ENCODE measurements at regions not wholly inside any gene's neighbourhood (a gene's known extent, or its start where the extent isn't known, plus 50 kb on each side); places are given as distances from the start of the nearest gene placed in this dataset.
"Not testable (repeated sequence)": the region's sequence is repeated elsewhere in the genome, so short reads cannot be mapped to it uniquely, and the experiment has no call there.

DNA sequence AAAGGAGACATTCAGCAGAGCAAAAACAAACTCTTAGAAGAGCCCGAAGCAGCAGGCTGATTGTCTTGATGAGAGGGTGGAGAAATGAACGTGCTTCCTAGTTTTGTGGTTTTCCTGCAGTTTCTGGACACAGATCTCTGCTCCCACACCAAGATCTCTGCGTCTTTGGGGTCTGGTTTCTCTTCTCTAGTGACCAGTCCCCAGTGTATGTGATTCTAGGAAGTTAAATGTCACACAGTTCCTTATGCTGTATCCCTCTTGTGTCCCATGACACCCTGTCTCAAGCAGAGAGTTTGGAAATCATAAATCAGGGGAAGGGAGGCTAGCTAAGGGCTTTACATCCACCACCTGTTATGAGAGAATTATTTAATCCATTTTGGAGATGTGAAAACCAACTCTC, 55.4 kb upstream of the KLF14 start:
- DNase-seq (ENCODE audit: low read depth, low spot score): no peak
- H3K27ac ChIP-seq: no peak overlapping the region

- H3K27ac ChIP-seq: no peak overlapping the region
Measured at GRCh38 chr7:130791746-130792145, 57.7 kb upstream of the KLF14 start.

GRCh38 chr7:130793855-130794618, 60.0 kb upstream of the KLF14 start:
- no peak for DNase-seq (ENCODE audit: low read depth, low spot score)
- H3K27ac ChIP-seq: no peak overlapping the region

More at GRCh38 chr7:130791746-130792145, 57.7 kb upstream of the KLF14 start:
- DNase-seq (ENCODE audit: low read depth, low spot score): no peak

- H3K27ac ChIP-seq: no peak overlapping the region
- no peak for DNase-seq (ENCODE audit: low read depth, low spot score)
Measured at GRCh38 chr7:130794619-130794922, 60.6 kb upstream of the KLF14 start.

DNA sequence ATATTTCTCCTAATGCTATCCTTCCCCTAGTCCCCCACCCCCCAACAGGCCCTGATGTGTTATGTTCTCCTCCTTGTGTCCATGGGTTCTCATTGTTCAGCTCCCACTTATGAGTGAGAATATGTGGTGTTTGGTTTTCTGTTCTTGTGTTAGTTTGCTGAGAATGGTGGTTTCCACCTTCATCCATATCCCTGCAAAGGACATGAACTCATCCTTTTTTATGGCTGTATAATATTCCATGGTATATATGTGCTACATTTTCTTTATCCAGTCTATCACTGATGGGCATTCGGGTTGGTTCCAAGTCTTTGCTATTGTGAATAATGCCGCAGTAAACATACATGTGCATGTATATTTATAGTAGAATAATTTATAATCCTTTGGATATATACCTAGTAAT, 62.4 kb upstream of the KLF14 start:
- not testable (repeated sequence) for H3K27ac ChIP-seq; DNase-seq (ENCODE audit: low read depth, low spot score)

DNA sequence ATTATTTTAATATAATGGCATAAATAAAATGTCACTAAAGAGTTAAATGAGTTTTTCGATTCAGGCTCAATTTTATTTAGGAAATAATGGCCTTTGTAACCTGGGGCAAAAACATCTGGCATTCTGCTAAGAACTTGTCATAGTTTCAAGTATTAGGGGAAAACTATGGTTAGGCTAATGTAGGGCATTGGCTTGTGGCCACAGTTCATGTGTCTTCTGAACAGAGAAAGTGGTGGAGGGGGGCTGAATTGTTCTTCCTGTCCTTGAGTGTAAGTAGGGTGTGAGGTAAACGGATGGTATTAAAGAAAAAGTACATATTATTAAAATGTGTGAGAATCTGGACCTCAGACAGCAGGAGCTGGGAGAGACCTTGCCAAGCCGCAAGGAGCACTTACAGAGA, 69.1 kb upstream of the KLF14 start:
- no peak overlapping the region for H3K27ac ChIP-seq
- DNase-seq (ENCODE audit: low read depth, low spot score): no peak

GRCh38 chr7:130804220-130804619, 70.2 kb upstream of the KLF14 start:
- no peak for DNase-seq (ENCODE audit: low read depth, low spot score)
- no peak overlapping the region for H3K27ac ChIP-seq

- DNase-seq (ENCODE audit: low read depth, low spot score); H3K27ac ChIP-seq: not testable (repeated sequence)
Measured at GRCh38 chr7:130812819-130813218, 78.8 kb upstream of the KLF14 start.

DNA sequence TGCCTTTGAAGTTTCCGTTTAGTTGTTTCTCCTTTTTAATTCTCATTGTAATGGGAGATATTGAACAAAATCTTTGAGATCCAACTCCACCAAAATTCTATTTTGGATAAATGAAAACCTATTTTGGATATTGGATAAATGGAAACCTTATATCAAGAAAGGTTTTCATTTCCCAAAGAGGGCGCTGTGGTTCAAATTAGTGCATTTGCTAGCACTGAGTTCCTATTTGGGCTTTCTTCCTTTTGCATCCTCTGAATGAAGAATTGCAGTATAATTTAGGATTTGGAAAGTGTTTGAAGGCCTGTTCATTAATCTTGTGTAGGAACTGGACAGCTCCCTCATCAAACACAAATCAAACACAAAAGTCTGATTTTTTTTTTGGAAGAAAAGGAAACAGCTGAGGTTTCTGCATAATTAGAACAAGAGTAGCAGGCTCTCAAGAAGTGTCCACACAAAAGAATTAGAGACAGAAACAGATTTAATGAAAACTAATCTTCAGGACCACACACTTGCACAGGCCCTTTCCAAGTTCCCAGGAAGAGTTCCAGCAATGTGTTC, 80.8 kb upstream of the KLF14 start:
- DNase-seq (ENCODE audit: low read depth, low spot score): no peak
- H3K27ac ChIP-seq: no peak overlapping the region

DNA sequence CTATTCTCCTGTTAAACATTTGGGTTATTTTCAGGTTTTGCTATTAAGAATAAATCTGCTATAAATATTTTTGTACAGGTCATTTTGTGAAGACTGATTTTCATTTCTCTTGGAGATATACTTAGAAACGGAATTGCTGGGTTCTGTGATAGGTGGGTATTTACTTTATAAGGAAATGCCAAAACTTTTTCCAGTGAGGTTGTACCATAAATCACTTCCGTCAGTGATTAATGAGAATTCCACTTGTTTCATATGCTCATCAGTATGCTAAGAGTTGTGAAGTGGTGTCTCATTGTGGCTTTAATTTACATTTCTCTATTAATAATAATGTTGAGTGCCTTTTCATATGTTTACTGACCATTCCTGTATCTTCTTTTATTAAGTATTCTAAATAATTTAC, 84.0 kb upstream of the KLF14 start:
- no peak for DNase-seq (ENCODE audit: low read depth, low spot score)
- H3K27ac ChIP-seq: no peak overlapping the region

DNA sequence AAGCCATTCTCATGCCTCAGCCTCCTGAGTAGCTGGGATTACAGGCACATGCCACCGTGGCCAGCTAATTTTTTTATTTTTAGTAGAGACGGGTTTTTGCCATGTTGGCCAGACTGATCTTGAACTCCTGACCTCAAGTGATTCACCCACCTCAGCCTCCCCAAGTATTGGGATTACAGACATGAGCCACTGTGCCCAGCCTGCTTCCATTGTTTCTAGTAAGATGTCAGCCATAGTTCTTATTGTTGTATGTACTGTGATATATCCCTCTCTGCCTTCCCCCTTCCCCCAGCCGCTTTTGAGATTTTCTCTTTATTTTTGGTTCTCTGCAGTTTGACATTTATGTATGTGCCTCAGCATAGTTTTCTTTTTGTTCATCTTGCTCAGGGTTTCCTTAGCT, 87.9 kb upstream of the KLF14 start:
- H3K27ac ChIP-seq: no peak overlapping the region
- DNase-seq (ENCODE audit: low read depth, low spot score): no peak

GRCh38 chr7:130822642-130823041, 88.6 kb upstream of the KLF14 start:
- DNase-seq (ENCODE audit: low read depth, low spot score): no peak
- H3K27ac ChIP-seq: no peak overlapping the region

DNA sequence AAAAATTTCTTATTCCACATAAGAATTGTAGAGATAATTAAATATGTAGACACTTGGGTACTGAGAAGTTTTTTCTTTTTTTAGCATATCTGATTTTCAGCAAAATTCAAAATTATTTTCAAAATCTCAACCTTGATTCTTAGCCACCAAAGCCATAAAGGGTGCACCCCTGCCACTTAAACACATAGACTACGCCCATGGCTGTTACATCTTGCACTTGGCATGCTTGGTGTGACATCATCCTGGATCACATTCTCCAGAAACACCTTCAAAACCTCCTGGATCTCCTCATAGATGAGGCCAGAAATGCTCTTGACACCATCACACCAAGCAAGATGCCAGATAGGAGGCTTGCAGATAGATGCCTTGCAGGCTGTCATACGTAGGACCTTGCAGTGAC, 89.1 kb upstream of the KLF14 start:
- DNase-seq (ENCODE audit: low read depth, low spot score): no peak
- H3K27ac ChIP-seq: no peak overlapping the region

GRCh38 chr7:130825819-130826218, 91.8 kb upstream of the KLF14 start:
- no peak for DNase-seq (ENCODE audit: low read depth, low spot score)
- H3K27ac ChIP-seq: no peak overlapping the region

GRCh38 chr7:130829415-130829814, 95.4 kb upstream of the KLF14 start:
- no peak for DNase-seq (ENCODE audit: low read depth, low spot score)
- H3K27ac ChIP-seq: no peak overlapping the region

GRCh38 chr7:130831322-130831721, 97.3 kb upstream of the KLF14 start:
- H3K27ac ChIP-seq: no peak overlapping the region
- DNase-seq (ENCODE audit: low read depth, low spot score): no peak

GRCh38 chr7:130831817-130832481, 97.9 kb upstream of the KLF14 start:
- DNase-seq (ENCODE audit: low read depth, low spot score): no peak
- no peak overlapping the region for H3K27ac ChIP-seq

DNA sequence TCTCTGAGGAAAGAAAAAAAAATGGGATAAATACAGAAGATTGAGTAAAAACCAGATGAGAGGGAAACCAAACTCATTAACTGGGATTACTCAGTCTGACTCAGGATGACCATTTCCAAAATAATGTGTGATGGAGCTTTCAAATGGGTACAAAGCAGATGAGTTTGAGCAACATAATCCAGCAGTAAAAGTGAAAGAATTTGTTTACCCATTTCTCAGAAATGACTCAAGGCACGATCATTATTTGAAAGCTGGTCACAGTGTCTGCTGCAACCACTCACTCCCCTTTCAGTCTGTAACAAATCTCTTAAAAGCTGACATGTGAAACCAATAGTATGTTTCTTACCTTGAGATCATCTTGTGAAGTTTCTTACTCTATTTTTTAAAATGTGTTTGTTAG, 104.7 kb upstream of the KLF14 start:
- DNase-seq (ENCODE audit: low read depth, low spot score): peak; percentile 69
- H3K27ac ChIP-seq: peak overlapping the region; percentile 77

DNA sequence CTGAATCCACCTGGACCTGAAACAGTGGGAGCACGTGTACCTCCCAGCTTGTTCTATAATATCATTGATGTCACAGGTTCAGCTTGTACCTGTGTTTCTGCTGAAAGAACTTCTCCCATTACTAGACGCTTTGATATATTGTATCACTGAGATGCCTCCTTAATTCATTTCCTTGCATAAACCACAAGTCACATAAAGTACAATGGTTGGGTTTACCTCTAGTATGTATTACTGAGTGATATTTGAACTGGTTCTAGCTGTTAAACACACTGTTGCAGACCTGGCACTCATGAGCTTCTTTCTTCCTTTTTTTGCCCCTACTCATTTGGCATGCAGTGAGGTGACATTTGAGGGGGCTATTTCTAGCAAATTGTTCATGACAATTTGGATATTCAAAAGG, 106.6 kb upstream of the KLF14 start:
- no peak for DNase-seq (ENCODE audit: low read depth, low spot score)
- H3K27ac ChIP-seq: no peak overlapping the region

GRCh38 chr7:130841416-130841815, 107.4 kb upstream of the KLF14 start:
- no peak for DNase-seq (ENCODE audit: low read depth, low spot score)

DNA sequence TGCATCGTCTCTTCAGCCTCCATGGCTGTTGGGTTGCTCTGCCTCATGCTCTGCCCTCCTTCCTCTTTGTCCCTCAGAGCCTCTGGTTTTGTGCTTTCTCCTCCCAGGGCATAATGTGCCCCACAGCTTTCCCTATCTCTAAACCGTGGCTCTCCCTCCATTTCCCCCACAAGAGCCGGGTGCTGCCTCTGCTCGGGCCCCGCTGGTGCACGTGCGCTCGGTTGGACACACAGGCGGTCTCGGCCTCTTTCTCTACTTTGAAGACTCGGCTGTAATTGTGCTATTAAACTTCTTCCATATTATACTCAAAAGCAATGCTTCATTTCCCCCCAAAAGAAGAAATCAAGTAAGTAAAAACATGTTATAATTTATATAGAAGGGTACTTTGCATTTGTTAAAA, 109.7 kb upstream of the KLF14 start:
- DNase-seq (ENCODE audit: low read depth, low spot score): no peak
- peak overlapping the region; percentile 99 for H3K27ac ChIP-seq

More at GRCh38 chr7:130841416-130841815, 107.4 kb upstream of the KLF14 start:
- H3K27ac ChIP-seq: no peak overlapping the region

All from epithelial cell of prostate (primary cell).